NT2/D1 (cell line): ENCODE measurements at regions not wholly inside any gene's neighbourhood (a gene's known extent, or its start where the extent isn't known, plus 50 kb on each side); places are given as distances from the start of the nearest gene placed in this dataset.

Source experiments
- DNase-seq: peaks from one replicate; pipeline ENCODE4 v3.0.0-alpha.2; 2011; ENCODE audit warnings: low read depth, low spot score
- H3K27me3 ChIP-seq: 2 replicates; pipeline ENCODE4 v1.6.0; 2011; ENCODE audit warnings: mild to moderate bottlenecking; ENCODE audit not compliant: insufficient read length, insufficient read depth
- H3K36me3 ChIP-seq: 2 replicates; pipeline ENCODE4 v1.6.1; 2011; ENCODE audit warnings: mild to moderate bottlenecking, low read length, mixed read lengths; ENCODE audit not compliant: insufficient read depth, insufficient read length
- H3K4me1 ChIP-seq: 2 replicates; pipeline ENCODE4 v1.5.1; 2011; ENCODE audit not compliant: insufficient read depth, insufficient read length
- H3K4me3 ChIP-seq: 2 replicates; pipeline ENCODE4 v1.5.1; 2011; ENCODE audit warnings: low read depth; ENCODE audit not compliant: insufficient read length
- H3K9ac ChIP-seq: 2 replicates; pipeline ENCODE4 v1.6.0; 2011; ENCODE audit warnings: low read depth; ENCODE audit not compliant: insufficient read length
- H3K9me3 ChIP-seq: 2 replicates; pipeline ENCODE4 v1.5.1; 2011; ENCODE audit warnings: mild to moderate bottlenecking, low read length; ENCODE audit not compliant: insufficient read depth
- SUZ12 ChIP-seq: IDR thresholded peaks from 2 replicates; pipeline ENCODE4 v1.6.1; 2011; ENCODE audit not compliant: insufficient read length, insufficient read depth; ENCODE audit errors: extremely low read depth
- YY1 ChIP-seq: IDR thresholded peaks from 2 replicates; pipeline ENCODE4 v1.6.1; 2011; ENCODE audit not compliant: insufficient read length, insufficient read depth
- ZNF274 ChIP-seq: IDR thresholded peaks from 2 replicates; pipeline ENCODE4 v1.6.1; 2011; ENCODE audit warnings: mild to moderate bottlenecking, low read depth, low read length

- H3K4me3 ChIP-seq, result no peak overlapping the region
- DNase-seq, result peak; percentile 30
- H3K9ac ChIP-seq, result no peak overlapping the region
Observed at GRCh38 chr6:82751718-82752117, 313.9 kb downstream of the UBE3D start.

GRCh38 chr6:82761674-82762345, 303.8 kb downstream of the UBE3D start:
- DNase-seq, result no peak
- no peaks in the 10 kb centered on the region for H3K27me3 ChIP-seq
- no peak overlapping the region for H3K4me3 ChIP-seq
- no peaks in the 10 kb centered on the region for H3K36me3 ChIP-seq
- no peak overlapping the region for H3K9ac ChIP-seq
- H3K4me1 ChIP-seq, result no peaks in the 10 kb centered on the region
- TF ChIP-seq ZNF274, result no peak
- no peak for TF ChIP-seq SUZ12
- no peaks in the 10 kb centered on the region for H3K9me3 ChIP-seq

More at GRCh38 chr6:82751718-82752117, 313.9 kb downstream of the UBE3D start:
- H3K36me3 ChIP-seq, result no peaks in the 10 kb centered on the region
- no peaks in the 10 kb centered on the region; the same call in 1 of the 2 replicates for H3K9me3 ChIP-seq
- no peaks in the 10 kb centered on the region for H3K27me3 ChIP-seq
- H3K4me1 ChIP-seq, result no peaks in the 10 kb centered on the region
- TF ChIP-seq SUZ12 (no peak), YY1 (no peak), ZNF274 (no peak)

GRCh38 chr6:82766476-82766875, 299.2 kb downstream of the UBE3D start:
- Histone ChIP-seq H3K4me3 (no peak overlapping the region), H3K4me1 (no peaks in the 10 kb centered on the region), H3K27me3 (no peaks in the 10 kb centered on the region), H3K9me3 (no peaks in the 10 kb centered on the region), H3K9ac (no peak overlapping the region), H3K36me3 (no peaks in the 10 kb centered on the region)
- TF ChIP-seq SUZ12 (no peak), ZNF274 (no peak), YY1 (no peak)
- no peak for DNase-seq

- Histone ChIP-seq H3K4me3 (no peak overlapping the region), H3K9me3 (no peaks in the 10 kb centered on the region), H3K4me1 (no peaks in the 10 kb centered on the region), H3K27me3 (no peaks in the 10 kb centered on the region), H3K36me3 (no peaks in the 10 kb centered on the region), H3K9ac (no peak overlapping the region)
- no peak for DNase-seq
- TF ChIP-seq YY1 (no peak), ZNF274 (no peak), SUZ12 (no peak)
Observed at GRCh38 chr6:82767037-82767436, 298.6 kb downstream of the UBE3D start.

- Histone ChIP-seq H3K9me3 (no peaks in the 10 kb centered on the region), H3K4me1 (no peaks in the 10 kb centered on the region), H3K9ac (no peak overlapping the region), H3K27me3 (no peaks in the 10 kb centered on the region), H3K4me3 (no peak overlapping the region), H3K36me3 (no peaks in the 10 kb centered on the region)
- no peak for TF ChIP-seq ZNF274
- no peak for TF ChIP-seq YY1
- no peak for TF ChIP-seq SUZ12
- no peak for DNase-seq
Observed at GRCh38 chr6:82767447-82767846, 298.2 kb downstream of the UBE3D start.

- Histone ChIP-seq H3K9ac (no peak overlapping the region), H3K27me3 (no peaks in the 10 kb centered on the region), H3K4me3 (no peak overlapping the region), H3K4me1 (no peaks in the 10 kb centered on the region), H3K9me3 (no peaks in the 10 kb centered on the region), H3K36me3 (no peaks in the 10 kb centered on the region)
- no peak for DNase-seq
- TF ChIP-seq YY1 (no peak), SUZ12 (no peak), ZNF274 (no peak)
Observed at GRCh38 chr6:82772851-82773717, 292.6 kb downstream of the UBE3D start.

GRCh38 chr6:82775361-82775760, 290.3 kb downstream of the UBE3D start:
- TF ChIP-seq SUZ12 (no peak), ZNF274 (no peak), YY1 (no peak)
- Histone ChIP-seq H3K4me1 (no peaks in the 10 kb centered on the region), H3K9ac (no peak overlapping the region), H3K36me3 (no peaks in the 10 kb centered on the region), H3K9me3 (no peaks in the 10 kb centered on the region), H3K27me3 (no peaks in the 10 kb centered on the region), H3K4me3 (no peak overlapping the region)
- no peak for DNase-seq

GRCh38 chr6:82775981-82776380, 289.7 kb downstream of the UBE3D start:
- TF ChIP-seq ZNF274, result no peak
- TF ChIP-seq YY1, result no peak
- TF ChIP-seq SUZ12, result no peak
- Histone ChIP-seq H3K9ac (no peak overlapping the region), H3K9me3 (no peaks in the 10 kb centered on the region), H3K4me1 (no peaks in the 10 kb centered on the region), H3K36me3 (no peaks in the 10 kb centered on the region), H3K27me3 (no peaks in the 10 kb centered on the region), H3K4me3 (no peak overlapping the region)
- no peak for DNase-seq
